Smooth muscle cell (in vitro differentiated cells): ENCODE measurements at regions not wholly inside any gene's neighbourhood (a gene's known extent, or its start where the extent isn't known, plus 50 kb on each side); places are given as distances from the start of the nearest gene placed in this dataset.

Experiments
- DNase-seq: peaks from one replicate; lab custom pipeline; 2025; ENCODE audit not compliant: unreplicated experiment; lab: John Stamatoyannopoulos, UW
- H2AFZ ChIP-seq: fragments of 200-600 bp; sonication (generic); 2 replicates; pipeline ENCODE4 v1.6.0; 2016; ENCODE audit warnings: antibody characterized with exemption, low read depth, mild to moderate bottlenecking
- H3F3A ChIP-seq: fragments of 200-600 bp; sonication (generic); 2 replicates; pipeline ENCODE4 v1.6.0; 2017; ENCODE audit warnings: antibody characterized with exemption, low read depth
- H3K27ac ChIP-seq: fragments of 200-600 bp; sonication (generic); 2 replicates; pipeline ENCODE4 v1.5.1; 2016; ENCODE audit warnings: low read depth, mild to moderate bottlenecking
- H3K27me3 ChIP-seq: fragments of 200-600 bp; sonication (generic); 2 replicates; pipeline ENCODE4 v1.6.1; 2016; ENCODE audit warnings: low read depth, mild to moderate bottlenecking
- H3K36me3 ChIP-seq: fragments of 200-600 bp; sonication (generic); 2 replicates; pipeline ENCODE4 v1.5.1; 2016; ENCODE audit warnings: low read depth
- H3K4me1 ChIP-seq: fragments of 200-600 bp; sonication (generic); 2 replicates; pipeline ENCODE4 v1.5.1; 2016; ENCODE audit warnings: low read depth
- H3K4me2 ChIP-seq: fragments of 200-600 bp; sonication (generic); 2 replicates; pipeline ENCODE4 v1.6.0; 2016; ENCODE audit warnings: mild to moderate bottlenecking
- H3K4me3 ChIP-seq: fragments of 200-600 bp; sonication (generic); 2 replicates; pipeline ENCODE4 v1.5.1; 2016; ENCODE audit warnings: mild to moderate bottlenecking
- H3K79me2 ChIP-seq: fragments of 200-600 bp; sonication (generic); 2 replicates; pipeline ENCODE4 v1.6.0; 2016; ENCODE audit warnings: low read depth, mild to moderate bottlenecking
- H3K9ac ChIP-seq: fragments of 200-600 bp; sonication (generic); 2 replicates; pipeline ENCODE4 v1.6.0; 2016; ENCODE audit warnings: low read depth
- H3K9me3 ChIP-seq: fragments of 200-600 bp; sonication (generic); replicated peaks from 2 replicates; pipeline ENCODE4 v1.5.1; 2016; ENCODE audit warnings: low read depth
- H4K20me1 ChIP-seq: fragments of 200-600 bp; sonication (generic); 2 replicates; pipeline ENCODE4 v1.6.0; 2016; ENCODE audit warnings: low read depth
- CTCF ChIP-seq: fragments of 200-600 bp; sonication (generic); IDR thresholded peaks from 2 replicates; pipeline ENCODE4 v1.5.1; 2017; ENCODE audit warnings: borderline replicate concordance, mild to moderate bottlenecking, antibody characterized with exemption; ENCODE audit not compliant: insufficient read depth, poor library complexity, severe bottlenecking
- WGBS: methylation state at CpG from one replicate; pipeline ENCODE4 v1.1.7; 2016; ENCODE audit warnings: low lambda C conversion rate; 5-methylcytosine and 5-hydroxymethylcytosine counted together

- no peaks in the 10 kb centered on the region for H4K20me1 ChIP-seq
- 89% methylated on average over 3 of the region's 3 CpGs for WGBS
- no peak overlapping the region for H2AFZ ChIP-seq
- H3K36me3 ChIP-seq: no peaks in the 10 kb centered on the region
- no peaks in the 10 kb centered on the region for H3K79me2 ChIP-seq
- no peak overlapping the region for H3K4me2 ChIP-seq
- no peaks in the 10 kb centered on the region for H3K4me1 ChIP-seq
- no peak overlapping the region for H3K9ac ChIP-seq
- no peak overlapping the region for H3K4me3 ChIP-seq
- no peaks in the 10 kb centered on the region for H3K27me3 ChIP-seq
- H3K27ac ChIP-seq: no peak overlapping the region
- no peaks in the 10 kb centered on the region for H3F3A ChIP-seq
- DNase-seq: no peak
- H3K9me3 ChIP-seq: no peaks in the 10 kb centered on the region
- TF ChIP-seq CTCF: no peak
Measured at GRCh38 chr18:24770311-24771024, 310.0 kb downstream of the HRH4 start.

GRCh38 chr18:24771300-24771699 is 310.9 kb downstream of the HRH4 start:
- no peak for TF ChIP-seq CTCF
- no peak overlapping the region for H3K4me2 ChIP-seq
- H3F3A ChIP-seq: no peaks in the 10 kb centered on the region
- no peaks in the 10 kb centered on the region for H3K27me3 ChIP-seq
- no peaks in the 10 kb centered on the region for H3K4me1 ChIP-seq
- no peak overlapping the region for H3K9ac ChIP-seq
- no peaks in the 10 kb centered on the region for H4K20me1 ChIP-seq
- DNase-seq: no peak
- H3K4me3 ChIP-seq: no peak overlapping the region
- H2AFZ ChIP-seq: no peak overlapping the region
- H3K36me3 ChIP-seq: no peaks in the 10 kb centered on the region
- H3K79me2 ChIP-seq: no peaks in the 10 kb centered on the region
- H3K9me3 ChIP-seq: no peaks in the 10 kb centered on the region
- H3K27ac ChIP-seq: no peak overlapping the region

GRCh38 chr18:24773101-24773500 is 312.7 kb downstream of the HRH4 start:
- Histone ChIP-seq H3K9ac (no peak overlapping the region), H3K27me3 (no peaks in the 10 kb centered on the region), H3K9me3 (no peaks in the 10 kb centered on the region), H3K36me3 (no peaks in the 10 kb centered on the region), H2AFZ (no peak overlapping the region), H4K20me1 (no peaks in the 10 kb centered on the region), H3K4me3 (no peak overlapping the region), H3K27ac (no peak overlapping the region), H3K4me1 (no peaks in the 10 kb centered on the region), H3K79me2 (no peaks in the 10 kb centered on the region), H3F3A (no peaks in the 10 kb centered on the region), H3K4me2 (no peak overlapping the region)
- no peak for DNase-seq
- TF ChIP-seq CTCF: no peak
- WGBS: 88% methylated on average over 2 of the region's 2 CpGs

- H2AFZ ChIP-seq: no peak overlapping the region
- no peaks in the 10 kb centered on the region for H3F3A ChIP-seq
- no peak for TF ChIP-seq CTCF
Measured at GRCh38 chr18:24776019-24776418, 315.6 kb downstream of the HRH4 start.

More at GRCh38 chr18:24776019-24776418, 315.6 kb downstream of the HRH4 start:
- H3K4me1 ChIP-seq: no peaks in the 10 kb centered on the region
- no peak overlapping the region for H3K4me2 ChIP-seq
- no peaks in the 10 kb centered on the region for H3K27me3 ChIP-seq
- H3K79me2 ChIP-seq: no peaks in the 10 kb centered on the region
- no peak overlapping the region for H3K9ac ChIP-seq
- no peak for DNase-seq
- no peaks in the 10 kb centered on the region for H3K36me3 ChIP-seq
- no peak overlapping the region for H3K27ac ChIP-seq
- no peaks in the 10 kb centered on the region for H3K9me3 ChIP-seq
- no peaks in the 10 kb centered on the region for H4K20me1 ChIP-seq
- H3K4me3 ChIP-seq: no peak overlapping the region
